Natural killer cell (primary cell): ENCODE measurements at regions not wholly inside any gene's neighbourhood (a gene's known extent, or its start where the extent isn't known, plus 50 kb on each side); places are given as distances from the start of the nearest gene placed in this dataset.
"Not testable (repeated sequence)": the region's sequence is repeated elsewhere in the genome, so short reads cannot be mapped to it uniquely, and the experiment has no call there.

ENCODE experiments used
- ATAC-seq, 3 donors: fragments of 150-1000 bp in 2 of 3; fragments of 200-7000 bp in 1 of 3; cut with Tn5 transposase; 1 replicate in 1 of 3; 2 replicates in 2 of 3; pipeline ENCODE4 v1.10.0; 2021; ENCODE audit warnings: mild to moderate bottlenecking in 2 of 3, moderate library complexity in 2 of 3
- DNase-seq, 2 donors: peaks; one replicate each; pipeline versions ENCODE4 v3.0.0 to v3.0.0-alpha.2; 2013 to 2021; ENCODE audit warnings: mixed read lengths in 1 of 2
- H3K27ac ChIP-seq: one replicate; pipeline ENCODE4 v1.5.1; 2013; ENCODE audit warnings: mild to moderate bottlenecking, low read length
- H3K27me3 ChIP-seq: one replicate; pipeline ENCODE4 v1.6.1; 2013; ENCODE audit warnings: low read length; ENCODE audit not compliant: control insufficient read depth, insufficient read depth
- H3K36me3 ChIP-seq: one replicate; pipeline ENCODE4 v1.6.1; 2013; ENCODE audit warnings: low read length; ENCODE audit not compliant: control insufficient read depth, insufficient read depth
- H3K4me1 ChIP-seq: one replicate; pipeline ENCODE4 v1.6.1; 2013; ENCODE audit warnings: low read length; ENCODE audit not compliant: control insufficient read depth, insufficient read depth
- H3K4me3 ChIP-seq: one replicate; pipeline ENCODE4 v1.5.1; 2013; ENCODE audit warnings: low read length
- H3K9me3 ChIP-seq: one replicate; pipeline ENCODE4 v1.6.1; 2013; ENCODE audit warnings: low read length; ENCODE audit not compliant: control insufficient read depth, insufficient read depth
- H3K27ac Mint-ChIP-seq, 2 donors: one replicate each; pipeline ENCODE4 v1.8.0; 2022; ENCODE audit warnings: mild to moderate bottlenecking in 2 of 2, mixed read lengths in 2 of 2, moderate library complexity in 1 of 2
- H3K27me3 Mint-ChIP-seq, 2 donors: one replicate each; pipeline ENCODE4 v1.8.0; 2022; ENCODE audit warnings: low read depth in 2 of 2, mixed read lengths in 2 of 2
- H3K36me3 Mint-ChIP-seq: one replicate; pipeline ENCODE4 v1.8.0; 2022; ENCODE audit warnings: mixed read lengths
- H3K4me1 Mint-ChIP-seq, 2 donors: one replicate each; pipeline ENCODE4 v1.8.0; 2022; ENCODE audit warnings: mixed read lengths in 2 of 2
- H3K4me3 Mint-ChIP-seq: one replicate; pipeline ENCODE4 v1.8.0; 2022; ENCODE audit warnings: mild to moderate bottlenecking, moderate library complexity, mixed read lengths
- H3K9me3 Mint-ChIP-seq, 2 donors: one replicate each; pipeline ENCODE4 v1.8.0; 2022; ENCODE audit warnings: mixed read lengths in 2 of 2
- WGBS: methylation state at CpG from one replicate; pipeline ENCODE4 v1.1.7; 2013; ENCODE audit warnings: missing lambda C conversion rate; ENCODE audit not compliant: insufficient coverage; 5-methylcytosine and 5-hydroxymethylcytosine counted together
- intact Hi-C: fragments of 100-400 bp; cut with micrococcal nuclease; formaldehyde crosslinking; loops from one replicate; pipeline ENCODE4 v1.14.2; 2022

GRCh38 chr2:87595017-87595416 lies 152.9 kb upstream of the PLGLB2 start:
- ATAC-seq, DNase-seq, H3K27me3 ChIP-seq, H3K36me3 Mint-ChIP-seq, intact Hi-C loops, H3K4me3 ChIP-seq, H3K9me3 Mint-ChIP-seq, H3K27ac ChIP-seq, H3K4me1 Mint-ChIP-seq, H3K9me3 ChIP-seq, H3K27me3 Mint-ChIP-seq, H3K4me3 Mint-ChIP-seq, H3K4me1 ChIP-seq, H3K27ac Mint-ChIP-seq, H3K36me3 ChIP-seq: not testable (repeated sequence)
- 57% methylated on average over 4 of the region's 6 CpGs for WGBS

GRCh38 chr2:87600961-87601360 lies 146.9 kb upstream of the PLGLB2 start:
- H3K36me3 Mint-ChIP-seq, H3K4me3 ChIP-seq, DNase-seq, H3K27me3 Mint-ChIP-seq, H3K27ac ChIP-seq, ATAC-seq, H3K9me3 Mint-ChIP-seq, H3K4me1 Mint-ChIP-seq, H3K36me3 ChIP-seq, H3K27me3 ChIP-seq, H3K9me3 ChIP-seq, H3K27ac Mint-ChIP-seq, H3K4me3 Mint-ChIP-seq, intact Hi-C loops, H3K4me1 ChIP-seq: not testable (repeated sequence)
- WGBS, result no CpG with 5 or more reads among the region's 3 CpGs

DNA sequence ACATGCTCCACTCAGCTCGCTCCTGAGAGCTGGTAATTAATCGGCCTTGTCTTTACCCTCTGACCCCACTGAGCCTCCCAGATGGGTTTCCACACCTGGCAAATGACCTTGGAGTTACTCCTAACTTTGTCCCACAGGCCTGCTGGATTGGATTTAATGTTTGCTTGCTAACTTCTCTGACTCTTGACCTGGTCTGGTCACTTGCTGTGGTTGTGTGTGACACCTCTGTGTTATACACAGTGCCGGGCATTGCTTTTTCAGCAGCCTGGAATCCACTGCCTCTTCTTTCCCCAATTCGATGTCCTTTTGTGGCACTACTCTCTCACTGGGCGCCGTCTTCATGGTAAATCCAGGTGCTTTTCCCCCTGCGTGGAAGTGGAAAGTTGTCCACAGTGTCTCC lies 145.8 kb upstream of the PLGLB2 start:
- H3K9me3 Mint-ChIP-seq, H3K4me1 ChIP-seq, H3K36me3 ChIP-seq, DNase-seq, H3K27me3 Mint-ChIP-seq, H3K4me3 ChIP-seq, H3K27ac ChIP-seq, H3K27me3 ChIP-seq, H3K36me3 Mint-ChIP-seq, H3K27ac Mint-ChIP-seq, intact Hi-C loops, H3K4me1 Mint-ChIP-seq, H3K4me3 Mint-ChIP-seq, ATAC-seq, H3K9me3 ChIP-seq: not testable (repeated sequence)
- no CpG with 5 or more reads among the region's 7 CpGs for WGBS

- H3K36me3 ChIP-seq, H3K27ac Mint-ChIP-seq, H3K36me3 Mint-ChIP-seq, ATAC-seq, H3K4me3 Mint-ChIP-seq, H3K4me1 ChIP-seq, DNase-seq, H3K27me3 ChIP-seq, H3K9me3 ChIP-seq, H3K27me3 Mint-ChIP-seq, H3K4me3 ChIP-seq, H3K9me3 Mint-ChIP-seq, H3K4me1 Mint-ChIP-seq, H3K27ac ChIP-seq, intact Hi-C loops: not testable (repeated sequence)
- no CpG with 5 or more reads among the region's 2 CpGs for WGBS
Measured at GRCh38 chr2:87602728-87603127, 145.2 kb upstream of the PLGLB2 start.

GRCh38 chr2:87603418-87604278 lies 144.2 kb upstream of the PLGLB2 start:
- H3K27ac Mint-ChIP-seq, ATAC-seq, intact Hi-C loops, H3K27me3 Mint-ChIP-seq, H3K4me3 Mint-ChIP-seq, H3K9me3 ChIP-seq, H3K36me3 Mint-ChIP-seq, H3K4me1 ChIP-seq, H3K27ac ChIP-seq, H3K36me3 ChIP-seq, H3K4me3 ChIP-seq, H3K27me3 ChIP-seq, H3K9me3 Mint-ChIP-seq, H3K4me1 Mint-ChIP-seq: not testable (repeated sequence)
- WGBS, result 70% methylated on average over 2 of the region's 10 CpGs
- peak in 1 of 2 donors; percentile 0 for DNase-seq

- H3K9me3 ChIP-seq, H3K27me3 ChIP-seq, H3K4me1 Mint-ChIP-seq, H3K4me1 ChIP-seq, H3K27me3 Mint-ChIP-seq, H3K36me3 ChIP-seq, H3K36me3 Mint-ChIP-seq, H3K4me3 Mint-ChIP-seq, H3K9me3 Mint-ChIP-seq, H3K4me3 ChIP-seq, H3K27ac ChIP-seq, H3K27ac Mint-ChIP-seq, ATAC-seq, DNase-seq, intact Hi-C loops: not testable (repeated sequence)
- no CpG with 5 or more reads among the region's 6 CpGs for WGBS
Measured at GRCh38 chr2:87604279-87604818, 143.5 kb upstream of the PLGLB2 start.

DNA sequence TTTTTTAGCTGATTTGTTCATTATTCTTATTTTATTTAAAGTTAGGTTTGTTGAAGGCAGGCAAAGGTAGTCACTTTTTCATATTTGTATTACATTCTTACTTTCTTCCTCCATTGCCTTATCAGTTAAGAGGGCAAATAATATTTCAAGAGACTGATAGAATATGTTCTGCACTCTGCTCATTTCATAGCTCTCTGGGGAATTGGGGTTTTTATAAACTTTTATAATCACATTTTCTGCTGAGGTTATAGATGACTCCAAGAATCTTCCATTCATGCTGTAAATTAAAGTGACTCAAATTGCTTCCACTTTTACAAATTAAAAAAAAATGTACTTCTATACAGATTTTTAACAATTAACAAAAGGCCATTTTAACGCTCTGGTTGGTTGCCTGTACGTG lies 142.9 kb upstream of the PLGLB2 start:
- H3K4me1 Mint-ChIP-seq, H3K4me1 ChIP-seq, H3K4me3 ChIP-seq, ATAC-seq, H3K9me3 Mint-ChIP-seq, intact Hi-C loops, H3K27ac Mint-ChIP-seq, H3K4me3 Mint-ChIP-seq, H3K27me3 Mint-ChIP-seq, H3K9me3 ChIP-seq, H3K27ac ChIP-seq, H3K36me3 ChIP-seq, DNase-seq, H3K36me3 Mint-ChIP-seq, H3K27me3 ChIP-seq: not testable (repeated sequence)
- no CpG with 5 or more reads among the region's 2 CpGs for WGBS
